ENCODE measurements at regions not wholly inside any gene's neighbourhood (a gene's known extent, or its start where the extent isn't known, plus 50 kb on each side); places are given as distances from the start of the nearest gene placed in this dataset.

- DNase-seq, result no peak
- in situ Hi-C loops (cut with HindIII; ENCODE audit: low pct_ligation_motif_present, low sequenced_read_pairs), result no loop called here
- H3K36me3 ChIP-seq (replicated peaks), result no peaks in the 10 kb centered on the region
- no peaks in the 10 kb centered on the region for H3K27me3 ChIP-seq (replicated peaks)
- no peak overlapping the region for H3K27ac ChIP-seq
- no peak for TF ChIP-seq CTCF (IDR thresholded peaks at IDR 0.05; ENCODE audit: low read depth, low read length, missing control alignments)
- no peak overlapping the region for H3K4me3 ChIP-seq (ENCODE audit: low read depth, low read length)
Measured at GRCh38 chr11:32232516-32232915, 141.6 kb downstream of the RCN1 start.

- no peak for DNase-seq
- Histone ChIP-seq H3K4me3 (ENCODE audit: low read depth, low read length) (no peak overlapping the region), H3K27ac (no peak overlapping the region), H3K27me3 (replicated peaks) (no peaks in the 10 kb centered on the region), H3K36me3 (replicated peaks) (no peaks in the 10 kb centered on the region)
- in situ Hi-C loops (cut with HindIII; ENCODE audit: low pct_ligation_motif_present, low sequenced_read_pairs), result no loop called here
- TF ChIP-seq CTCF (IDR thresholded peaks at IDR 0.05; ENCODE audit: low read depth, low read length, missing control alignments), result no peak
Measured at GRCh38 chr11:32233276-32233675, 142.4 kb downstream of the RCN1 start.

GRCh38 chr11:32233928-32234327, 143.1 kb downstream of the RCN1 start:
- Histone ChIP-seq H3K27ac (no peak overlapping the region), H3K27me3 (replicated peaks) (no peaks in the 10 kb centered on the region), H3K36me3 (replicated peaks) (no peaks in the 10 kb centered on the region), H3K4me3 (ENCODE audit: low read depth, low read length) (no peak overlapping the region)
- in situ Hi-C loops (cut with HindIII; ENCODE audit: low pct_ligation_motif_present, low sequenced_read_pairs), result no loop called here
- TF ChIP-seq CTCF (IDR thresholded peaks at IDR 0.05; ENCODE audit: low read depth, low read length, missing control alignments), result no peak
- no peak for DNase-seq

- in situ Hi-C loops (cut with HindIII; ENCODE audit: low pct_ligation_motif_present, low sequenced_read_pairs), result no loop called here
- no peak for DNase-seq
- no peaks in the 10 kb centered on the region for H3K36me3 ChIP-seq (replicated peaks)
- H3K27me3 ChIP-seq (replicated peaks), result no peaks in the 10 kb centered on the region
- no peak for TF ChIP-seq CTCF (IDR thresholded peaks at IDR 0.05; ENCODE audit: low read depth, low read length, missing control alignments)
- H3K27ac ChIP-seq, result no peak overlapping the region
- no peak overlapping the region for H3K4me3 ChIP-seq (ENCODE audit: low read depth, low read length)
Measured at GRCh38 chr11:32244453-32244852, 153.6 kb downstream of the RCN1 start.

GRCh38 chr11:32253706-32254105, 162.8 kb downstream of the RCN1 start:
- Histone ChIP-seq H3K27ac (no peak overlapping the region), H3K27me3 (replicated peaks) (no peaks in the 10 kb centered on the region), H3K4me3 (ENCODE audit: low read depth, low read length) (no peak overlapping the region), H3K36me3 (replicated peaks) (no peaks in the 10 kb centered on the region)
- in situ Hi-C loops (cut with HindIII; ENCODE audit: low pct_ligation_motif_present, low sequenced_read_pairs), result no loop called here
- no peak for DNase-seq
- no peak for TF ChIP-seq CTCF (IDR thresholded peaks at IDR 0.05; ENCODE audit: low read depth, low read length, missing control alignments)

- no peaks in the 10 kb centered on the region for H3K27me3 ChIP-seq (replicated peaks)
- no peak for TF ChIP-seq CTCF (IDR thresholded peaks at IDR 0.05; ENCODE audit: low read depth, low read length, missing control alignments)
- no peak overlapping the region for H3K27ac ChIP-seq
- in situ Hi-C loops (cut with HindIII; ENCODE audit: low pct_ligation_motif_present, low sequenced_read_pairs), result no loop called here
- DNase-seq, result no peak
- no peak overlapping the region for H3K4me3 ChIP-seq (ENCODE audit: low read depth, low read length)
- no peaks in the 10 kb centered on the region for H3K36me3 ChIP-seq (replicated peaks)
Measured at GRCh38 chr11:32255841-32256240, 165.0 kb downstream of the RCN1 start.
